Forelimb muscle (tissue), 1 donor: ENCODE measurements at regions not wholly inside any gene's neighbourhood (a gene's known extent, or its start where the extent isn't known, plus 50 kb on each side); places are given as distances from the start of the nearest gene placed in this dataset.

Experiments
- DNase-seq: peaks from one replicate; pipeline ENCODE4 v3.0.0-alpha.2; 2013; ENCODE audit warnings: low read depth

DNA sequence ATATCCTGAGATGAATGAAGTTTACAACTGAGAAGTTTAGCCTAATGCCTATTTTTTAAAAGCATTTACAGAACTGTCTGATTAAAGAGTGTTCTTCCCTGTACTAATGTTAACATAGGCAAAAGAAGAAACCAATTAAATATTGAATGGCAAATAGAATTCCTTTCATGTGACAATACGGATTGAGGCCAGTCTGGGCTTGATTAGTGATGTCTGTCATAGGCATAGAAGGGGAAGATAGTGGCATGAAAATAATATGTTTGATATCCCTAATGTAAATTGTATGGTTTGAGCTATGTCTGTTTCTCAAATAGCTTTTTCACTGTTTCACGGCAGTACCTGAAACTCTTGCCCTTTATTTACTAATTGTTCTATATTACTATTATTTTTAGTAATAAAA, 443.1 kb upstream of the CLINT1 start:
- DNase-seq: no peak

DNA sequence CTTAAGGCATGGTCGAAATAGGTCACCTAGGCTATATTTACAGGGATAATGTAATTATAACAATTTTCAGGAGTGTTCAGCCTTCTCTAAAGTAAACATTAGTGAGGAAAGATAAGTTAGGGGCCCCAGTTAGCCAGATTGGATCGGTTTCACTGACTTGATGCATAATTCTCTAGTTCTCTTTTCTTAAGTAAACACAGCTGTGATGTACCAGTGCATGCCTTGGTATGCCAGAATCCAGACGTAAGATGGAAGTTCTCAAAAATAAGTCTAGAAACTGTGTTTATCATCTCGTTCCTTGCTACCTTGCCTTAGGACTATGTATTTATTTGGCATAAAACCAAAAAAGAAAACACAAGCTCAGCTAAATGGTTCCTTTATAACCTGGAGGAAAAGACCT, 442.2 kb upstream of the CLINT1 start:
- no peak for DNase-seq

DNA sequence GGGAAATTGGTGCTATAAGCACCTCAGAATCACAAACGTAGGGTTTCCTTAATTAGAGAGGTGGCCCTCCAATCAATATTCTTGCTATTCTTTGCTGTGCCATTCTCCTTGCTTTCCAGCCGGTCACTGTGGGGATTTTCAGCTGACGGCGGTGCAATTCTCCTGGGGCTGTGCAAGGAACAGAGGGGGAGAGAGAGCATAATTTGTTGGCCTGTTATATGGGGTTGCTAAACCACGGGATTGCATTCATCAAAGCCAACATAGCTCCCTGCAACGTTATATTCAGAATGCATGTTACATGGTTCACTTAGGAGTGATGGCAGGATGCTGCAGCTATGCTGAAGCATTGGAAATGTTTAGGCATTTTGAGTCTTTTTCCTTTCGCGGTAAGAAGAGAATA, 441.3 kb upstream of the CLINT1 start:
- DNase-seq: no peak

DNA sequence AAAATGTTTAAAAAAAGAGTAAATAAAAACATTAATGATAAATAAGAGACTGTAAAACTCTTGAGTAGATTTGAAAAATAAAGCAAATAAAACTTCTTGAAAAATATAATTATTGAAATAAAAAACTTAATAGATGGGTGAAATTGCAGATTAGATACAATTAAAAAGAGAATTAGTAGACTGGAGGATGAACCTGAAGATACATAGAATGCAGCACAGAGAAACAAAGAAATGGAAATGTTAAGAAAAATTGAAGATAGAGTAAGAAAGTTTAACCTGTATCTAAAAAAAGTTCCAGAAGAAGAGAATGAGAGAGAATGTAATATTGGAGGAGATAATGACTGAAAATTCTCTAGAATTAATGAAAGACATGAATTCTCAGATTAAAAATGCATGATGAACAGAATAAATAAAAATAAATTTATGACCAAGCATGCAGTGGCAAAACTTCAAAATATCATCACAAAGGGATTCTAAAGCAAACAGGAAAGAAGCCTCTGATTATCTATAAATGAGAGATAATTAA, 438.1 kb upstream of the CLINT1 start:
- DNase-seq: no peak

DNA sequence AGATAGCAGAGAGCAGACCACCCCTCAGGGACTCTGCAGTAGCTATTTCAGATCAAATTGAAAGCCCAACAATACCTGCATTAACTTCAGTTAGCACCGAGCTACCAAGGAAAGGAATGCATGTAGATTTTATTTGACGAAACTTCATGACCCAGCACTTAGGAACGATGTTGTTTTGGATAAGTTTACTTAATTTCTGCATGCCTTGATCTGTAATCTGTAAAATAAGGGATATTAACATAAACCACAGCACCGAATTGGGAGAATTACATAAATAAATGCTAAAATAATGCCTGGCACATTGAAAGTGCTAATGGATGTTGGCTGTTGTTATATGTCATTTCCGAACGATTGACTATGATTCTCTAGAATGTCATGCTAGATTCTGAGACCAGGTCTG, 435.8 kb upstream of the CLINT1 start:
- DNase-seq: no peak

DNA sequence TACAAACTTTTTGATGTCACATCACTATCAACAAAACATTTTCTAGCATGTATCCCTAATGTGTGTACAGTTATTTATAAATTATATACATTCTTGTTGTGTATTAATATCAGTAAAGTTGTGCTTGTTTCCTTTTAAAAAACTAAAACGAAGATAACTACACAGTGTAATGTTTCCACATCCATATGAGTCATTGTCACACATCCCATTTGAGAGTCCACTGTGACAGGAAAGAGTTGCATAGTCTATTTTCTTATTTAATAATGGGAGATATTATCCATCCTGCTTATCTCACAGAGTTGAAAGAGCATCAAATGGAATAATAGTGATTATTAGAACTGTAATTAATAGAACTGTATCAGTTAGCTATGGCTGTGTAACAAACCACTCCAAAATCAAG, 434.0 kb upstream of the CLINT1 start:
- no peak for DNase-seq

DNA sequence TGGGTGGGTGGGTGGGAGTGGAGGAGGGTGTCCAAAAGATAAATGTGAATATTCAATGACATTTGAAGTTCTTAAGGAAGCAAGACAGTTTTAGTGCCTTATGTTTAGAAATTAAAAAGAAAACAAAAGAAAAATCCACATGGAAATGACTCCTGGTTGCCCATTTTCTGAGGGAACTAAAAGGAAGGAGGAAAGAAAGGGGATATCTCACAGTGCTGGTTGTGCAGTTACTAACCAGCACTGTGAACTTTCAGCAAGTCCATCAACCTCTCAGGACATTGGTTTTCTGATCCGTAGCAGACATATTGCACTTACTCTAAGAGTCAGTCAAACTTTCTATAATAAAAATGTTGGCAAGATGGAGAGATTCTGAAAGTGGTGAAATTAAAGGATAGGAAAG, 431.0 kb upstream of the CLINT1 start:
- no peak for DNase-seq

DNA sequence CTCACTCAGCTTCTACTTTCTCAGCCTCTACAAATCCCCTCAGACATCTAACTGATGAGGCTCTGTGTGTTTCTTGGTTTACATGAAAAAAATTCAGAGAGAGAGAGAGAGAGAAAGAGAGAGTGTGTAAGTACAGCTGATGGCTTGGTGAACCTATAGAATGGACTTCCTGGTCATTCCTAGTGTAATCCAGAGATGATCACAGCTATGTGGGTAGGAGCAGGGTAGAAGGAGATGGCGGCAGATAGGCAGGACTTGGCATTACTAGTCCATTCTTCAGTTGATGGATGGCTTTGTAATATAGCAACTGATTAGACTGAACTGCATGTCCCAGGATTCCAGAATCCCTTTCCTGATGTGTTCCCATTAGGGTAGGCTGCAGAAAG, 429.3 kb upstream of the CLINT1 start:
- DNase-seq: no peak

DNA sequence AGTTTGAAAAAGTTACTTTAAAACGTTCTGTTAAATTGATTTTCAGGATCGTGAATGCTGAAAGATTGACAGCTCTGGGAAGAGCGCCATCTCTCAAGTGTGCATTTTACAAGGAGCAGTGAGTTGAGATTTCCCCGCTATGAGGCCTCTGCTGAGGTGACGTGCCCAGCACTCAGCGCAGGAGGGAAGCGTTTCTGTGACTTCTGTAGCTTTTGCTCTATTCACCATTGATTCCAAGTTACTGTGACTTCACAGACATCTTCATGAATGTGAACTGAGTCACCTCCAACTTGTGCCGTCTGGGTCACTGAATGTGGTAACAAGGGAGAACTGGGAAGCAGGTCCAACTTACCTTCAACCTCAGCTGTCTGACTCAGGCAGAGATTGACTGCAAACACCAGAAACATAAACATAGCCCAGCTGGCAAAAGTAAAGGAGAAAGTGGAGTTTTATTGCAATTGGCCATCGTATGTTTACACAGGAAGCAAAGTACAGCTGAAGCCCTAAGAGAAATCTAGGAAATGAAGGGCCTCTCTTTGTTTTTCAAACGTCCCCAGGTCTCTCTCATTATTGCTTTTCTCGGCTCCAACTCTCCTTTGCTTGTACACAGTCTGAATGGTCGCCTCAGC, 428.8 kb upstream of the CLINT1 start:
- DNase-seq: no peak

DNA sequence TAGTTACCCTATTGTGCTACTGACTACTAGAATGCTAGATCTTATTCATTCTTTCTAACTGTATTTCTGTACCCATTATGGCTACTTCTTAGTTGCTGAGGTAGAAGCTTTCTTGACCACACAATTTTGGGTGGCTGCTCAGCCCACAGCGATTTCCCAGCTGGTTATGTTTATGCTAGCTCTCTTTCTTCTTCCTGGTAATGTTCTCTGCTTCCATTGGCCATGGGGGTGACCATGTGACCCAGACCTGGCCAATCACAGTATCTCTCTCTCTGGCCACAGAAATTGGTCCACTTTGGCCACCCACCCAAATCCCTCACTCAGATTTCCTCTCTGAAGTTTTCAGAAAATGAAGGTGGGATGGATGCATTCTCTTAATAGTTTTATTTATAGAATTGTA, 427.9 kb upstream of the CLINT1 start:
- DNase-seq: no peak

DNA sequence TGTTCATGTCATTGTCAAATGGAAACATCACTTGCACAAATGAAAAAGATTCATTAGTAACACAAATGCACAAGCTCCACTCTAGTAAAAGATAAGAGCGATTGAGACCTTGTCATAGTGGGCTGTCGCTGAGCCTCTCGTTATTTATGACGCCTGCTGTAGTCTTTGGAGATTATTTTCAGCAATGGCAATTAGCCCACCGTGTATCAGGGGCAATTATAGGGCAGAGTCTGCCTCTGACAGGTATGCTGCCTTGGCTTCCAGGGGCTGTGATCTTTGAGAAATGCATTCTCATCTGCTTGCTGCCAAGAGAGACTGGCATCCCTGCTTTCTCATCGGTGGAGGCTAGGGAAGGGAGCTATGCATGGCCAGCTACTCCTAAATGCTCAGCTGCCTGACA, 426.8 kb upstream of the CLINT1 start:
- DNase-seq: no peak

DNA sequence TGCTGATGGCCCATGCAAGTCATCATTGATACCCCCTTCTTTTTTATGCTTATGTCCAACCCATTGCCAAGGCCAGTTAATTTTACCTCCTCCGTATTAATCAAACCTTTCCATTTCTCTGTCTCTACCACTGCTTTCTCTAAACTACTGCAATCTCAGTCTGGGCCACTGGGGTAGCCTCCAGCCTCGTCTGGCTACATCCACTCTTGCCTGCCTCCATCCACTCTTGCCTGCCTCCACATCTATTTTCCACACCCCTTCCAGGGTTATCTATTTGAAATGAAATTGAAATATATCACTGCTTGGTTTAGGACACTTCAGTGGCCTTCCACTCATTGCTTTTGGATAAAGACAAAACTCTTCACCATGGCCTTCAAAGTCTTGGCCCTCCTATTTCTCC, 425.3 kb upstream of the CLINT1 start:
- no peak for DNase-seq

DNA sequence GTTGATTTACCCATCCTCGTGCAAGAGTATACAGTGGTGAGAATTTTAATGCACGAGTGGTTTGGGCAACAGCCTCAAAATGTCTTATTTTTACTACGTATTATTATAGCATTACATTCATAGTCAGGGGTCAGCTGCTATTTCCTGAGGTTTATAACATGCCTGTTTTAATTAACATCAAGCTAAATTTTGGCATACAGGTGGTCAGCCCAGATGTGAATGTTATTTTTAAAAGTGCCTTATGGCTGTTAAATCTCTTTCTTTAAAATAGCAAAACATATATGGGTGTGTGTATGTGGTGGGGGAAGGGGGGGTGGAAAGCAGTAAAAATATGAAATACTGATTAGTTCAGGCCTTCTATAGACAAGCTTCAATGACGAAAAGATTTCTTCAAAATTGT, 424.5 kb upstream of the CLINT1 start:
- DNase-seq: no peak

DNA sequence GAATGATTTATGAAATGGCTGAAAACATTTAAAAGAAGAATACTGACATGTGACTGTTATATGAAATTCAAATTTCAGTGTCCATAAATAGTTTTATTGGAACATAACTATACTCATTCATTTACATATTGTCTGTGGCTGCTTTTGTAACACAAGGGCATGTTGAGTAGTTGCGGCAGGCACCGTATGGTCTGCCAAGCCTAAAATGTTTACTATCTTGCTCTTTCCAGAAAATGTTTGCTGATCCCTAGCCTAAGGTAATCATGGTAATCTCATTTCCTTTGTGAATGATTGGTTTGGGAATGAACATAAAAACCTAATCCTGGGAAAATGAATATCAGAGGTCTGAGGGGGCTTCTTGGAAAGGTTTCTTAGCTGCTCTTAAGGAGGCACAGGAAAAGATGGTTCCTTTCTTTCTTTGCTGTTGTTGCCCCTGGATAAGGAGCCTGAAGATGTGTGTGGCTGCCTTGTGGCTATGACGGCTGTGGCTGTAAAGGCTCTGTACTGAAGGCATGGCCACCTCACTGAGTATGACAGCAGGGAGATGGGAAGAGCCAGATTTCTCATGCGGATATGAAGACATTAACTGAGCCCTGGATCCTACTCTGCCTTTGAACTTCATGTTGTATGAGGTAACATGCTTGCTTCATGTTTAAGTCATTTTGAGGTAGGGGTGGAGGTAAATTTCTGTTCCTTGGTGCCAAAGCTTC, 419.4 kb upstream of the CLINT1 start:
- DNase-seq: no peak

DNA sequence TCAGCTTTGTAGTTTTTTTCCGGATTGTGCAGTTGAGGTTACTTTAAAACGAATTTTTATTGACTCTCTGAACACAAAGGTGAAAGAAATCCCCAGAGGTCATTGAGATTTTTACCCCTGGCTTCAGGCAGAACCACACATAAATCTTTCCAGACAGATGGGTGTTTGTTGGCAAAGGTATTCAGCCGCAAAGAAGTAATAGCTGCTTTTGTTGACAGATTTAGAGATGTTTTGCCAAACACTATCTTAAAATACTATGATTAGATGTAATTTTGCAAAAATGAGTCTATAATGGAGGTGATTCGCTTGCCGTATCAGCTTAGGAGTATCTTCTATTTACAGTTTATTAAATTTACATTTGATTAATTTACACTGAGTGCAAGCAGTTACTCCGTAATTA, 418.3 kb upstream of the CLINT1 start:
- DNase-seq: no peak

DNA sequence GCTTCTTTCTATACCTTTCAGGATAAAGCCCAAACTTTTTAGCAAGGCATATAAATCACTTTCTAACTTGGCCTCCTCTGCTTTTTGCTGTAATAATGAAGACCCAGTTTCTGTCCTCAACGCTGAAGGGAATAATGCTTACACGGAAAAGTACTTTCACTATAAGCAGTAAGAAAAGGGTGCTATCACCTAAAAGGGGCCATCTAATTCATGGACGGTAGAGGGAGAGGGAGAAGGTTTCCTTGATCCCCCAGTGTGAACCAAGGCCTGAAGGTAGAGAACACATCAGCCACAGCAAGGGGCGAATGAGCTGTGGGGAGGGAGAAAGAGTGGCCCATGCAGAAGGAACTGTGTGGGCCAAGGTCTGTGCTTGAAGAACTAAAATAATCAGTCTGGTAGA, 417.7 kb upstream of the CLINT1 start:
- DNase-seq: no peak

DNA sequence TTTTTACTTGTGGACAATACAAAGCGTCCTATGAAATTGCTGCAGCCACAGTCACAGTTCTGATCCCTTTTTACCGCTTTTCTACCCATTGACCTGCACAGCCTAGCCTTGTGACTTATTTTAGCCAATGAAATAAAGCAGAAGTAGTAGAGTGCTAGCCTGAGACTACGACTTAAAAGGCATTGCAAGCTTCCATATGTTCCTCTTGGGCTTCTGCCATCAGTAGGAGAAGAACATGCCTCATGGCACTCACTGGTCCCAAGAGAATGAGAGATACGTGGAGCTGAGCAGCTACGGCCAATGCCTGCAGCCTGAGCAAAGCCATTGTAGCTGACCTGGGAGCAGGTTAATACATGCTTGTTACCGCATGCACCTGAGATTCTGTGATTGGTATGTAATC, 416.6 kb upstream of the CLINT1 start:
- DNase-seq: no peak

DNA sequence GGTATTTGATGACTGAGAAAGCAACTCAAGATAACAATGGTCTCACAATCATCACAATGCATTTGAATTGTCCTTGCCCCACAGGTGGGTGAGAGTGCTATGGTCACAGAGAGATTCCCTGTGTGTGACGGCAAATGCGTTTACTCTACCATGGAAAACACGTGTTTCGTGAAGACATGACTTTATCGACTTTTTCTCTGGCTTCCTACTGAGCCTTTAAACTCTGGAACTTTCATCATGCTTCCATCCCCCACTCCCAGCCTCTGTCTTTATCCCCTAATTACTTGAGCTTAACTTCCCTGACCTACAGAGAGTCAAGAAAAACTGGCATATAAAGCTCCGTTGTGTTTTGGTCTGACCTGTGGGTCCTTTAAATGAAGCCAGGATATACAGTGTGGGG, 414.1 kb upstream of the CLINT1 start:
- DNase-seq: no peak

DNA sequence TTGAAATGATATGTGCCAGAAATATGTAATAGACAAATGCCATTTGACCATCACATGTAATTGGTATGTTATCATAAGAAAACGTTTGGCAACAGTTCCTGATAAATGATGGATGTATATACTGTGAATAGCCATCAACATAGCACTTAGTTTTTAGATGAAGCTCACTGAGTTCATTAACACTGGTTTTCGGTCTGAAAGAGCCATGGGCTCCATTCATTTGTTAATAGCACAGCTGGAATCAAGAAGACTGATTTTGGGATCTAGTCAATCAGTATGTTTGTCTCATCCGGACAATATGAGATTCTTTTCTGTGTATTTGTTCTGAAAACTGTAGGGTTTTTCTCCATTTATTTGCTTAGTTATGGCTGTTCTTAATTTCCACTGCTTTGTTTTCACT, 413.5 kb upstream of the CLINT1 start:
- DNase-seq: no peak

DNA sequence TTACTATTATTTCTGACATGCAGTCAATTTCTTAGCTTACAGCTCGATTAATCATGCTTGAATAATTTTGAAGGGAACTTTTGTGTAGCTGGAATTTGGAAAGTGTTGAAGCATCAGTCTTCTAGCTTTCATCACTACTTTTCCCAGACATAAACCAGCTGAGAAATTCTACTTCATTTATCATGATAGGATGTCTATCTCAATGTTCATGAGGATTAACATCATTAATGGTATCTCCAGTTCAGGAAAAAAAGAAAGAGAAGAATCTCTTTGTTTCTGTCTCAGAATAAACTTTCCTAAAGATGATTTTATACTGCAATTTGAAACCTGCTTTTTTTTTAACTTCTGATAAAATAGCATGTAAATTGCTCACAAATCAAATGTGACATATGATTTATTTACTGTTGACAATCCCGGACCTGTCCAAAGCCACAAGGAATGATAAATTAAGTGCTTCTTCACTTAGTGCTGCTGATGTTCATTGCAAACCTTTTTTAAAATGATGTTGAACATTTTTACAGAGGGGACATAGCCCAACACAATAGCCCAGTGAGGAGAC, 412.1 kb upstream of the CLINT1 start:
- DNase-seq: no peak

DNA sequence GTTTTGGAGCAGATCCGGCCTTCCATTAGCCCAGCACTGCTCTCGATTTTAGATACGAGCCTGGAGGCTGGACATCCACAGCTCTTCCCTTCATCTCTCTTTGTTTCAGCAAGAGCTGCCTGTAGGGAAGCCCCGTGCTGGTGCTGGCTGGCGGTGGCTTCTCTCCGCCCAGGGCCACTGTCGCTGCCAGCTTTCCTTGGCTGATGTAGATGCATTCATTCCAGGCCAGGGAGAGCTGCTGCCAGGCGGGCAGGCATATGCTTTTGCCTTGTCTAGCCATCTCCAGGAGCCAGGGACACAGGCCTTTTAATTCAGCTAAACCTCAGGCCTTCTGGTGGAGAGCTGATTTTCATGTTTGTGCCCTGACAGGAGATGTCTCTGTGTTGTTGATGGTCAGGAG, 409.3 kb upstream of the CLINT1 start:
- DNase-seq: no peak

DNA sequence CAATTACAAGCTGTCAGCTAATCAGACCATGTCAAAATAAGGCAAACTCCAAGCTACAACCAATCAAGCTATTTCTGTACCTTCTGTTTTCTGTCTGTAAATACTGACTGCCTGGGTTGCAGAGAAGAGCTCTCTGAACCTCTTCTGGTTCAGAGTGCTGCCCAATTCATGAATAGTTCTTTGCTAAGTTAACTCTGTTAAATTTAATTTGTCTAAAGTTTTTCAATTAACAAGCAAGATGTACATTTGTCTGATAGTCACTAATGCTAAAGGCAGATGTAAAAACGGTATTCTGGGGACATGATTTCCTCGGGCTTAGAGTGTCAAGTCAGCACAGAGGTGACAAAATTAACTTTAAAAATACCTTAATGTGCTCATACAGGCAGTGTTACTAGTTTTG, 408.3 kb upstream of the CLINT1 start:
- no peak for DNase-seq

DNA sequence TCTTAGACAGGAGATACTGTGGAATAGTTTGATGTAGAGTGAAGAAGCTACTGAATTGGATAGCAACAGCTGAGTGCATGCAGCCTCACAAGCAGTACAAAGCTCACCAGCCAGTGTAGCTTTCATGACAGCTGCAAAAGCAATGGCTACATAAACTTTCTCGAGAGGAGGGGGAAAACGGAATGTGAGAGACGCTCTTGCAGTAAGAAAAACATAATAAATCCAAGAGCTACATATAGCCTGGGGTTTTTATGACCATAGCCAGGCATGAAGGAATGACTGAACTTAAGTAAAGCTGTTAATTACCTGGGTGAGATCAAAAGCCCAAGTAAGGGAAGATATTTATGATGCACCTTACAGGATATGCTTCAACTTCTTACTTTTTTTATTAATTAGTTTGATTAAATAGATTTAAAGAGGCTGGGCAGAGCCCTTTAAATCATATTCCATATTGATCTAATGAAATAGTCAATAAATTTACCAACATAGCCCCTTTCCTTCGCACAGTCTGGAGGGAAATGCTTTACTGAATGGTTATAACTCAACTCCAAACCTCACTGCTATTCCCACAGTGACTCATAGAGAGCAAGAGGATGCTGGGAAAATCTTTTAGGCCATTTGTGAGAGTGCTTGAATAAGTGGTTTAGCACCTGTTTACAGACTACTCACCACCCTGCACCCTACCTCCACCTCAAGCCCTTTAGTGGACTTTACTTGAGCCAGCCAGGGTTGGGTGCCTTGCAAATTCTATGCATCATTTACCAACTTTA, 407.2 kb upstream of the CLINT1 start:
- no peak for DNase-seq
